Smooth muscle cell (in vitro differentiated cells): ENCODE measurements at regions not wholly inside any gene's neighbourhood (a gene's known extent, or its start where the extent isn't known, plus 50 kb on each side); places are given as distances from the start of the nearest gene placed in this dataset.

Experiments
- DNase-seq: peaks from one replicate; lab custom pipeline; 2025; ENCODE audit not compliant: unreplicated experiment; lab: John Stamatoyannopoulos, UW
- H2AFZ ChIP-seq: fragments of 200-600 bp; sonication (generic); 2 replicates; pipeline ENCODE4 v1.6.0; 2016; ENCODE audit warnings: antibody characterized with exemption, low read depth, mild to moderate bottlenecking
- H3F3A ChIP-seq: fragments of 200-600 bp; sonication (generic); 2 replicates; pipeline ENCODE4 v1.6.0; 2017; ENCODE audit warnings: antibody characterized with exemption, low read depth
- H3K27ac ChIP-seq: fragments of 200-600 bp; sonication (generic); 2 replicates; pipeline ENCODE4 v1.5.1; 2016; ENCODE audit warnings: low read depth, mild to moderate bottlenecking
- H3K27me3 ChIP-seq: fragments of 200-600 bp; sonication (generic); 2 replicates; pipeline ENCODE4 v1.6.1; 2016; ENCODE audit warnings: low read depth, mild to moderate bottlenecking
- H3K36me3 ChIP-seq: fragments of 200-600 bp; sonication (generic); 2 replicates; pipeline ENCODE4 v1.5.1; 2016; ENCODE audit warnings: low read depth
- H3K4me1 ChIP-seq: fragments of 200-600 bp; sonication (generic); 2 replicates; pipeline ENCODE4 v1.5.1; 2016; ENCODE audit warnings: low read depth
- H3K4me2 ChIP-seq: fragments of 200-600 bp; sonication (generic); 2 replicates; pipeline ENCODE4 v1.6.0; 2016; ENCODE audit warnings: mild to moderate bottlenecking
- H3K4me3 ChIP-seq: fragments of 200-600 bp; sonication (generic); 2 replicates; pipeline ENCODE4 v1.5.1; 2016; ENCODE audit warnings: mild to moderate bottlenecking
- H3K79me2 ChIP-seq: fragments of 200-600 bp; sonication (generic); 2 replicates; pipeline ENCODE4 v1.6.0; 2016; ENCODE audit warnings: low read depth, mild to moderate bottlenecking
- H3K9ac ChIP-seq: fragments of 200-600 bp; sonication (generic); 2 replicates; pipeline ENCODE4 v1.6.0; 2016; ENCODE audit warnings: low read depth
- H3K9me3 ChIP-seq: fragments of 200-600 bp; sonication (generic); replicated peaks from 2 replicates; pipeline ENCODE4 v1.5.1; 2016; ENCODE audit warnings: low read depth
- H4K20me1 ChIP-seq: fragments of 200-600 bp; sonication (generic); 2 replicates; pipeline ENCODE4 v1.6.0; 2016; ENCODE audit warnings: low read depth
- CTCF ChIP-seq: fragments of 200-600 bp; sonication (generic); IDR thresholded peaks from 2 replicates; pipeline ENCODE4 v1.5.1; 2017; ENCODE audit warnings: borderline replicate concordance, mild to moderate bottlenecking, antibody characterized with exemption; ENCODE audit not compliant: insufficient read depth, poor library complexity, severe bottlenecking
- WGBS: methylation state at CpG from one replicate; pipeline ENCODE4 v1.1.7; 2016; ENCODE audit warnings: low lambda C conversion rate; 5-methylcytosine and 5-hydroxymethylcytosine counted together

DNA sequence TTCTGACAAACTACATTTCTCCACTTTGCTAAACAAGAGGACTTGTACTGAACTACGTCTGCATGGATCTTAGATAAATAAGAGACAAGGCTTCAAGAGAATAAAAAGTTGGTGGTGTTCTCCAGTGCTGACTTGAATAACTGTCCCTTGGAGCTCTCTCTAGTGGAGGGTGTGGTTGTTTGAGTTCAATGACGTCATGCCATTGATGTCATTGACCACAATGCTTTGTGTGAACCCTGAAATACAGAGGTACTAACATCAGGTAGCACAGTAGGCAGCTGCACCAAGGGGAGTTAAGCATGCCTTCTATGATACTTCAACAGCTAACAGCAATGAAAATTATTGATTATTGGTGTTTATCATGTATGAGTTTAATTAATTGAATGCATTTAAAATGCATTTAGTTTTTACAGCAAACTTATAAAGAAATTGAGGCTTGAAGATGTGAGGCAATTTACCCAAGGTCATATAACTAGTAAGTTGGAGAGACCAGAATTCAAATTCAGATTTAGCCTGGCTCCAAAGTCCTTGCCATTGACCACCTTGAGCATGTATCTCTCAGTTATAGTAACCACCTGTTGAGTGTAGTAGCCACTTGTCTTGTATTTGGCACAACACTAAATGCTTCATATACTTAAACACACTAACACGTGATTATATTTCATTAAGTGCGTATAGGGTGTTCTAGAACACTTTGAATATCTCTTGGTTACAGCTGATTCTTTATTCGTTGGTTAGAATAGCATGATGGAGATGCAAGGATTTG lies 126.0 kb upstream of the ANKRD28 start:
- Histone ChIP-seq H3K4me3 (no peak overlapping the region), H3K27ac (no peak overlapping the region), H3K4me1 (no peaks in the 10 kb centered on the region), H3K27me3 (peaks cover 12% of the 10 kb centered on the region), H2AFZ (no peak overlapping the region), H4K20me1 (no peaks in the 10 kb centered on the region), H3K9ac (no peak overlapping the region), H3F3A (no peaks in the 10 kb centered on the region), H3K36me3 (no peaks in the 10 kb centered on the region), H3K79me2 (no peaks in the 10 kb centered on the region), H3K9me3 (no peaks in the 10 kb centered on the region), H3K4me2 (no peak overlapping the region)
- 80% methylated on average over 5 of the region's 5 CpGs for WGBS
- DNase-seq: no peak
- TF ChIP-seq CTCF: no peak

DNA sequence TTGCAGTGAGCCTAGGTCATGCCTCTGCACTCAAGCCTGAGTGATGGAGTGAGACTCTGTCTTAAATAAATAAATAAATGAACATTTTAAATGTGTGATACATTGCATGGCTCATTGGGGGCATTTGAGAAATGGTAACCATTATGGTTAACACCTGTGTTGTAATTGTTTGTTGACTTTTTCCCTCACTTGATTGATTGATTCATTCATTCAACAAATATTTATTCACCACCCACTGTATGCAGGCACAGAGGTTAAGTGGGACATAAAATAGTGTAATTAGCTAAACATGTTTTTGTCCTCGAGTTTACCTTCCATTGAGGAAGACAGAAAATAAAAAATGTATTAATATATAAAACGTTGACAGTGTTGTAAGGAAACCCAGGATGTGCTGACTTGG lies 127.1 kb upstream of the ANKRD28 start:
- H3K27me3 ChIP-seq: peaks cover 12% of the 10 kb centered on the region
- no peaks in the 10 kb centered on the region for H4K20me1 ChIP-seq
- no peaks in the 10 kb centered on the region for H3K9me3 ChIP-seq
- no peaks in the 10 kb centered on the region for H3K79me2 ChIP-seq
- no peak for DNase-seq
- no peak overlapping the region for H3K4me3 ChIP-seq
- H3K4me1 ChIP-seq: no peaks in the 10 kb centered on the region
- H3K4me2 ChIP-seq: no peak overlapping the region
- H3K27ac ChIP-seq: no peak overlapping the region
- H3K9ac ChIP-seq: no peak overlapping the region
- H3F3A ChIP-seq: no peaks in the 10 kb centered on the region
- H3K36me3 ChIP-seq: no peaks in the 10 kb centered on the region
- TF ChIP-seq CTCF: no peak
- no peak overlapping the region for H2AFZ ChIP-seq
- 82% methylated on average over 2 of the region's 2 CpGs for WGBS

- Histone ChIP-seq H3K4me3 (no peak overlapping the region), H3K4me2 (no peak overlapping the region), H3F3A (no peaks in the 10 kb centered on the region), H4K20me1 (no peaks in the 10 kb centered on the region), H3K27me3 (peaks cover 5% of the 10 kb centered on the region), H3K79me2 (no peaks in the 10 kb centered on the region), H3K9ac (no peak overlapping the region), H3K27ac (no peak overlapping the region), H3K36me3 (no peaks in the 10 kb centered on the region), H3K9me3 (no peaks in the 10 kb centered on the region), H3K4me1 (peaks cover 17% of the 10 kb centered on the region), H2AFZ (no peak overlapping the region)
- TF ChIP-seq CTCF: no peak
- WGBS: 83% methylated on average over 2 of the region's 2 CpGs
- DNase-seq: no peak
These were observed 129.1 kb upstream of the ANKRD28 start for GRCh38 chr3:15926871-15927270.

DNA sequence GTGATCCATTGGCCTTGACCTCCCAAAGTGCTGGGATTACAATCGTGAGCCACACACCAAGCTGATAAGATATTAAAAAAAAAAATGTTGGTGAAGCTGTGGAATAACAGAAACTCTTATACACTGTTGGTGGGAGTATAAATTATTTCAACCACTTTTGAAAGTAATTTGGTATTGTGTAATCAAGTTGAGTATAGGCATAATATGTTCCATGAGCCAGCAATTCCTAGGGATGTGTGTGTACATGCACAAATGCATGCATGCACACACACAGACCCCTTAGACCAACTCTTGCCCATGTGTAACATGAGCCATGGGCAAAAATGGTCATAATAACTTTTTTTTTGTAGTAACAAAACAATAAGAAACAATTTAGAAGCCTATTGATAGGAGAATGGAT lies 130.2 kb upstream of the ANKRD28 start:
- Histone ChIP-seq H3K9me3 (no peaks in the 10 kb centered on the region), H3F3A (no peaks in the 10 kb centered on the region), H3K4me1 (peaks cover 19% of the 10 kb centered on the region), H3K4me2 (no peak overlapping the region), H3K9ac (no peak overlapping the region), H3K27ac (no peak overlapping the region), H3K27me3 (peaks cover 5% of the 10 kb centered on the region), H3K36me3 (no peaks in the 10 kb centered on the region), H4K20me1 (no peaks in the 10 kb centered on the region), H3K79me2 (no peaks in the 10 kb centered on the region), H3K4me3 (no peak overlapping the region), H2AFZ (no peak overlapping the region)
- no peak for DNase-seq
- WGBS: 85% methylated on average over 1 of the region's 1 CpG
- no peak for TF ChIP-seq CTCF
